HepG2 (cell line): ENCODE measurements at regions not wholly inside any gene's neighbourhood (a gene's known extent, or its start where the extent isn't known, plus 50 kb on each side); places are given as distances from the start of the nearest gene placed in this dataset.

Experiments
- ATAC-seq: fragments of 200-7000 bp; cut with Tn5 transposase; 3 replicates; pipeline ENCODE4 v1.9.1; 2020; ENCODE audit warnings: mild to moderate bottlenecking, moderate library complexity
- BruUV-seq: library from RNA; stranded (reverse); fragments of 400-500 nt; replicated peaks from 2 replicates; lab custom pipeline; 2021; lab: Mats Ljungman, UMichigan
- CTCF ChIA-PET: fragments of 300-600 bp; formaldehyde crosslinking; extraction: SDS; loops from one replicate; lab custom pipeline; 2021; ENCODE audit warnings: low total read pairs, inconsistent platforms, low intra/inter-chr PET ratio; lab: Yijun Ruan, JAX
- POLR2A ChIA-PET: fragments of 350-600 bp; sonication (Branson Sonifier 250); formaldehyde crosslinking; loops from one replicate; lab custom pipeline; 2020; ENCODE audit warnings: antibody characterized with exemption, inconsistent platforms; lab: Yijun Ruan, JAX
- DNase-seq: peaks from one replicate; pipeline ENCODE4 v3.0.0-alpha.2; 2015; ENCODE audit warnings: low spot score
- FAIRE-seq: peaks from 3 replicates; lab custom pipeline; 2011; peaks lifted over from hg19 to GRCh38; lab: Jason Lieb, UNC
- H2AFZ ChIP-seq: one replicate; pipeline ENCODE4 v1.6.1; 2011; ENCODE audit warnings: low read length, inconsistent platforms
- H3K27ac ChIP-seq: fragments of 300-600 bp; 3 replicates; pipeline ENCODE4 v1.8.0; 2011; ENCODE audit warnings: mixed run types, mild to moderate bottlenecking, mixed read lengths, low read length, inconsistent platforms; ENCODE audit not compliant: insufficient read depth; ENCODE audit errors: extremely low read length
- H3K27me3 ChIP-seq, 2 experiments: fragments of 200-600 bp in 1 of 2; 2 replicates in 1 of 2; 3 replicates in 1 of 2; pipeline versions ENCODE4 v1.6.0 to v1.8.0; 2011; ENCODE audit warnings: low read length in 2 of 2, mild to moderate bottlenecking in 2 of 2, moderate library complexity in 2 of 2, inconsistent platforms in 1 of 2; ENCODE audit not compliant: insufficient read depth in 2 of 2, control insufficient read depth in 1 of 2
- H3K36me3 ChIP-seq, 2 experiments: fragments of 200-600 bp in 1 of 2; replicated peaks in 1 of 2; 2 replicates in 1 of 2; 3 replicates in 1 of 2; pipeline versions ENCODE4 v1.5.1 to v1.8.0; 2011; ENCODE audit warnings: low read length in 2 of 2, inconsistent platforms in 1 of 2; ENCODE audit not compliant: insufficient read depth in 2 of 2, control insufficient read depth in 1 of 2
- H3K4me1 ChIP-seq: 2 replicates; pipeline ENCODE4 v1.5.1; 2012; ENCODE audit warnings: low read length, inconsistent platforms; ENCODE audit not compliant: insufficient read depth
- H3K4me2 ChIP-seq: 2 replicates; pipeline ENCODE4 v1.6.0; 2011; ENCODE audit warnings: low read depth, low read length, inconsistent platforms
- H3K4me3 ChIP-seq, 3 experiments: fragments of 200-600 bp in 1 of 3; sonication (generic), shearing (Covaris generic) in 1 of 3; replicated peaks in 1 of 3; 2 replicates each; pipeline ENCODE4 v1.5.1; 2011 to 2016; ENCODE audit warnings: low read length in 3 of 3, inconsistent platforms in 2 of 3, low read depth in 2 of 3, mild to moderate bottlenecking in 2 of 3, control low read depth in 1 of 3, mixed read lengths in 1 of 3; ENCODE audit not compliant: insufficient read depth in 1 of 3
- H3K79me2 ChIP-seq: one replicate; pipeline ENCODE4 v1.6.1; 2011; ENCODE audit warnings: low read length, inconsistent platforms; ENCODE audit not compliant: insufficient read depth
- H3K9ac ChIP-seq: 2 replicates; pipeline ENCODE4 v1.6.0; 2011; ENCODE audit warnings: mild to moderate bottlenecking, low read depth, low read length, inconsistent platforms; ENCODE audit not compliant: insufficient read depth
- H3K9me3 ChIP-seq: 2 replicates; pipeline ENCODE4 v1.5.1; 2012; ENCODE audit warnings: mild to moderate bottlenecking, low read length
- H4K20me1 ChIP-seq: 2 replicates; pipeline ENCODE4 v1.6.0; 2011; ENCODE audit warnings: inconsistent platforms, mild to moderate bottlenecking, low read length, moderate library complexity; ENCODE audit not compliant: insufficient read depth
- GABPB1 ChIP-seq: IDR thresholded peaks from 2 replicates; pipeline ENCODE4 v1.6.1; 2016; ENCODE audit warnings: mild to moderate bottlenecking, missing genetic modification reagents, moderate library complexity, missing compliant biosample characterization
- HMG20B ChIP-seq: conservative IDR thresholded peaks from 2 replicates; pipeline ENCODE4 v1.6.1; 2016; ENCODE audit warnings: missing genetic modification reagents, missing compliant biosample characterization
- KMT2B ChIP-seq: IDR thresholded peaks from 2 replicates; pipeline ENCODE4 v1.6.1; 2016; ENCODE audit warnings: missing genetic modification reagents, missing compliant biosample characterization
- PRMT3 ChIP-seq: sonication (generic); formaldehyde crosslinking; IDR thresholded peaks from 2 replicates; pipeline ENCODE4 v1.8.1; 2022; ENCODE audit warnings: low read depth, mild to moderate bottlenecking, moderate library complexity, missing genetic modification reagents, borderline replicate concordance
- REPIN1 ChIP-seq: sonication (generic); formaldehyde crosslinking; IDR thresholded peaks from 2 replicates; pipeline ENCODE4 v1.8.0; 2022; ENCODE audit warnings: missing genetic modification reagents, low read depth, mild to moderate bottlenecking, borderline replicate concordance
- SRF ChIP-seq: IDR thresholded peaks from 2 replicates; pipeline ENCODE4 v1.6.1; 2011; ENCODE audit warnings: mild to moderate bottlenecking, low read depth, low read length, moderate library complexity
- ZBTB40 ChIP-seq, 2 experiments: fragments of 450-650 bp in 1 of 2; sonication (generic) in 1 of 2; formaldehyde crosslinking in 1 of 2; IDR thresholded peaks; 2 replicates each; pipeline versions ENCODE4 v1.6.1 to v1.8.0; 2016 to 2022; ENCODE audit warnings: antibody characterized with exemption in 1 of 2, mild to moderate bottlenecking in 1 of 2, missing genetic modification reagents in 1 of 2
- ZNF30 ChIP-seq: sonication (generic); formaldehyde crosslinking; IDR thresholded peaks from 2 replicates; pipeline ENCODE4 v1.5.0; 2020; ENCODE audit warnings: mild to moderate bottlenecking, missing genetic modification reagents
- WGBS: methylation state at CpG from one replicate; pipeline ENCODE4 v1.1.6; 2017; ENCODE audit warnings: low lambda C conversion rate; 5-methylcytosine and 5-hydroxymethylcytosine counted together
- in situ Hi-C: cut with HindIII; loops from 2 replicates; pipeline ENCODE4 v1.10.0; 2017; ENCODE audit warnings: low pct_unique_long_range_greater_than_20kb; ENCODE audit not compliant: extremely low pct_ligation_motif_present
- intact Hi-C: fragments of 100-400 bp; cut with micrococcal nuclease; formaldehyde crosslinking; loops from one replicate; pipeline ENCODE4 v1.10.0; 2022; ENCODE audit not compliant: unreplicated experiment
- TF ChIP-seq, protein P1 (sequence below): IDR thresholded peaks from 2 replicates; pipeline ENCODE4 v1.6.1; 2012; ENCODE audit warnings: inconsistent platforms

DNA sequence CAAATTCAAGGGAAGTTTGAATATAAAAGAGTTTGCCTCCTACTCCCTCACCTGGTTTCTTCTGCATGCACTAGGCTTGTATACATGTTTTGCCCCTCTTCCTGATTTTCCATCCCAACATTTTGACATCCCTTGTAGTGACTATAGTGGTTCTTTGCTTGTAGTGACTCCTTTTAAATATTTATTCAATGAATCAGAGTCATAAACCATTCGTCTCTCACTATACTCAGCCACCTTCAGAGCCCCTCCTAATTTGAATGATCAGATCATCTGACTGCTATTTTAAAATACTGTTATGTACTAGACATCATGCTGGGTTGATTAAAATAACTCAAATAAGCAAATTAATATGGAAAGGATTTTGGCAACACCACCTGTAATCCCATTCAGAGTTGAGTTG, 492.1 kb upstream of the PIK3C3 start:
- no peak overlapping the region for H2AFZ ChIP-seq
- ChIA-PET POLR2A (no interaction called here), CTCF (no interaction called here)
- H3K79me2 ChIP-seq = no peaks in the 10 kb centered on the region
- H3K27me3 ChIP-seq = no peaks in the 10 kb centered on the region
- H4K20me1 ChIP-seq = no peaks in the 10 kb centered on the region
- no peak overlapping the region for H3K4me2 ChIP-seq
- intact Hi-C loops (no loop called here), in situ Hi-C loops (no loop called here)
- no TSS peak for BruUV-seq
- no peak overlapping the region for H3K27ac ChIP-seq
- H3K9me3 ChIP-seq = no peaks in the 10 kb centered on the region
- ATAC-seq (no peak), DNase-seq (no peak), FAIRE-seq (no peak)
- 0% methylated on average over 1 of the region's 1 CpG for WGBS
- H3K9ac ChIP-seq = no peak overlapping the region
- H3K4me3 ChIP-seq = no peak overlapping the region
- H3K36me3 ChIP-seq = no peaks in the 10 kb centered on the region
- TF ChIP-seq, protein P1, sequence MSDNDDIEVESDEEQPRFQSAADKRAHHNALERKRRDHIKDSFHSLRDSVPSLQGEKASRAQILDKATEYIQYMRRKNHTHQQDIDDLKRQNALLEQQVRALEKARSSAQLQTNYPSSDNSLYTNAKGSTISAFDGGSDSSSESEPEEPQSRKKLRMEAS = no peak
- TF ChIP-seq ZBTB40 (IDR thresholded peaks at IDR 0.05) (no peak), ZBTB40 (CRISPR knock-in tag; IDR thresholded peaks at IDR 0.05) (no peak), GABPB1 (CRISPR knock-in tag) (no peak), ZNF30 (CRISPR knock-in tag) (no peak), PRMT3 (CRISPR knock-in tag) (no peak), REPIN1 (CRISPR knock-in tag) (no peak), KMT2B (CRISPR knock-in tag) (no peak), HMG20B (CRISPR knock-in tag) (no peak), SRF (no peak)
- no peaks in the 10 kb centered on the region for H3K4me1 ChIP-seq
